ENCODE measurements at regions not wholly inside any gene's neighbourhood (a gene's known extent, or its start where the extent isn't known, plus 50 kb on each side); places are given as distances from the start of the nearest gene placed in this dataset.

DNA sequence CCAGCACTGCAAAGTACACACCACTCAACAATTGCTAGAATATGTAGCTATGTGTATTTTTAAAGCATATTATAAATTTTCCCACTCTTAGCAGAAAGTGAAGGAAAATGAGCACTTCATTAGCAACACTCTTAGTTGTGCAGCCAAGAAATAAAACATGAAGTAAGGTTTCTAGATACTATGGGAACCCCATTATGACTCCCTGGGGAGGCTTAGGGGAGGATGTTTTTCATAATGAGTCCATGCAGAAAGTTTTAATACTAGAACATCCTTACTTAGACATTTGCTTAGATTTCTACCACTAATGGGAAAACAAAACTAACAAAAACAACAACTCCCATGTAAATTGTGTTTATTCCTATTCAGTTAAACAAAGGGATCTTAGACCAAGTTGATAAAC is 148.4 kb upstream of the HDAC9 start:
- no peak for DNase-seq (ENCODE audit: low read depth)
- H3K36me3 ChIP-seq (ENCODE audit: control insufficient read depth, insufficient read depth, low read length, severe bottlenecking), result no peaks in the 10 kb centered on the region

DNA sequence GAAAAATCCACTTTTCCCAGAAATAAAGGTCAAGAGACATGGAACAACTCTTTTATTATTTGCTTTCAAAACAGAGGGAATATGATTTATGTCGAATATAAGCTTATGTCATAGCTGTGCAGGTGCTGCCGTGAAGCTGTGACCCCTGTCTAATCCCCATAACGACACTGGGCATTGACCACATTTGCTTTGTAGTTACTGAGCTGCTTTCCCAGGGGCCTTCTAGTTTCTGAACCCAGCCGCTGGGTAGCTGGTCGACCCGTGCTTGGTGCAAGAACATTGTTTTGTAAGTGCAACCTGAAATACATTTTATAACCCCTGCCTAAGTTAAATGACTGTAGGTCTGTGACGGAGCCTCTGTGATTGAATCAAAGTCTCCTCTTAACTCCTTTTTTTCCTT is 144.9 kb upstream of the HDAC9 start:
- no peaks in the 10 kb centered on the region for H3K9me3 ChIP-seq (ENCODE audit: control insufficient read depth, low read length)
- no peak for DNase-seq (ENCODE audit: low read depth)
- H3K4me1 ChIP-seq (ENCODE audit: control insufficient read depth, insufficient read depth, low read length), result peaks cover 22% of the 10 kb centered on the region
- H3K4me3 ChIP-seq (ENCODE audit: low read length), result no peak overlapping the region
- no peaks in the 10 kb centered on the region for H3K27me3 ChIP-seq (replicated peaks; ENCODE audit: control insufficient read depth, insufficient read depth, low read length)
- H3K36me3 ChIP-seq (ENCODE audit: control insufficient read depth, insufficient read depth, low read length, severe bottlenecking), result no peaks in the 10 kb centered on the region
- no peak overlapping the region for H3K9ac ChIP-seq (ENCODE audit: low read length)

More for the DNA sequence above, 148.4 kb upstream of the HDAC9 start:
- Histone ChIP-seq H3K9me3 (ENCODE audit: control insufficient read depth, low read length) (no peaks in the 10 kb centered on the region), H3K9ac (ENCODE audit: low read length) (no peak overlapping the region), H3K4me1 (ENCODE audit: control insufficient read depth, insufficient read depth, low read length) (peaks cover 22% of the 10 kb centered on the region), H3K27me3 (replicated peaks; ENCODE audit: control insufficient read depth, insufficient read depth, low read length) (no peaks in the 10 kb centered on the region), H3K4me3 (ENCODE audit: low read length) (no peak overlapping the region)

DNA sequence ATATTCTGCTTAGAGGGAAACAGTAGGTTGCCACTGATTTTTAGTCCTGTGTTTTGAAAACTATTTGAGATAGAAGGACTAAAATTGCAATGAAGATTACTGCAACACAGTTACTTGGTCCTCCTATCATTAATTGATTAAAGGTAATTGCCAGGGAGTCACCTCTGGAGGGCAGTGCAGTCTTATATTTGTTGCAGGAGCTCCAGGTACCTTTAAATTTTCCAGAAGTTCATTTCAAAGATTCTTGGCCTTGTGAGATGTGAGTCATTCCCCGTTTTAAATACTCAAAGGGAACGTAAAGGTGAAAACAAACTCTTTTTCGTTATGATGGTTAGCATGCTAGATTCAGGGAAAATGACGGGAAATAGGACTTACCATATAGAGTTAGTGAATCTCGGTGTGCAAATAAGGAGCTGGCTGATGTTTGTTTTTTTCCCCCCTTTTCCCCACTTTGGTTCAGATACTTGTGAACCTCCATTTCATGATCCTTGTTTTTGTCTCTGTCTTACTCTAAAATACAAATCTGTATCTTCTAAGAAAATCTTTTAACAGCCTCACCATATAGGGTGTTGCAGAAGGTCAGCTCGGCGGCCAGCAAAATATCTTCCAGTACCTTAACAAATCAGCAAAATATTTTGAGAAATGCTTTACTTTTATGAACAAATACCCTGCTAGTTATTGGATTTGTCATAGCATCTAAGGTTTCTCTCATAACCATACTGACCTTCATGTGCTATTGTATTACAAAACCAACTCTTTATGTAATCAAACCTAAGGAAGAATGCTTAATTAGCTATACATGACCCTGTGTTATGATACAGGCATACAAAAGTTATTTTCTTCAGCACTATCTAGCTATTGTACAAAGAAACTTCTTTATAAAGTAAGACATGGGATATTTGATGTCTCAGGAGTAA is 143.0 kb upstream of the HDAC9 start:
- DNase-seq (ENCODE audit: low read depth), result peak; percentile 81
- H3K9ac ChIP-seq (ENCODE audit: low read length), result no peak overlapping the region

DNA sequence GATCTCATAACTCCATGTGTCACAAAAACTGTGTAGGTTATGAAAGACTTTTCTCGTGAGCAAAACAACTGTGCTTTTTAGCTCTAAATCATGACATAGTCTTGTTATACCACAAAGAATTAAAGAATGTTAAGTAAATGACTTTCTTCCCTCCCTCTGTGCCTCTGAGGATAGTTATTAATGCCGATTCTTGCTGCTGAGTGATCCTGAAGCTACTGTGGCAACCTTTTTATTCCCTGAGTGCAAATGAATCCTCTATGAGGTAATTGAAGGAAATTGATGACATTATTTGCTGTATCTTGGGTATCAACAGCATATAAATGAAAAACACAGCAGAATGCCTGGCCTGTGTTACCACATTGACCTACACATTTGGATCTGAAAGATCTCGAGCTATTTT is 142.2 kb upstream of the HDAC9 start:
- Histone ChIP-seq H3K4me3 (ENCODE audit: low read length) (no peak overlapping the region), H3K27me3 (replicated peaks; ENCODE audit: control insufficient read depth, insufficient read depth, low read length) (no peaks in the 10 kb centered on the region), H3K9ac (ENCODE audit: low read length) (no peak overlapping the region), H3K9me3 (ENCODE audit: control insufficient read depth, low read length) (no peaks in the 10 kb centered on the region), H3K36me3 (ENCODE audit: control insufficient read depth, insufficient read depth, low read length, severe bottlenecking) (no peaks in the 10 kb centered on the region), H3K4me1 (ENCODE audit: control insufficient read depth, insufficient read depth, low read length) (peaks cover 13% of the 10 kb centered on the region)
- no peak for DNase-seq (ENCODE audit: low read depth)

More for the DNA sequence above, 143.0 kb upstream of the HDAC9 start:
- Histone ChIP-seq H3K27me3 (replicated peaks; ENCODE audit: control insufficient read depth, insufficient read depth, low read length) (no peaks in the 10 kb centered on the region), H3K4me3 (ENCODE audit: low read length) (no peak overlapping the region), H3K36me3 (ENCODE audit: control insufficient read depth, insufficient read depth, low read length, severe bottlenecking) (no peaks in the 10 kb centered on the region), H3K9me3 (ENCODE audit: control insufficient read depth, low read length) (no peaks in the 10 kb centered on the region), H3K4me1 (ENCODE audit: control insufficient read depth, insufficient read depth, low read length) (peaks cover 15% of the 10 kb centered on the region)

DNA sequence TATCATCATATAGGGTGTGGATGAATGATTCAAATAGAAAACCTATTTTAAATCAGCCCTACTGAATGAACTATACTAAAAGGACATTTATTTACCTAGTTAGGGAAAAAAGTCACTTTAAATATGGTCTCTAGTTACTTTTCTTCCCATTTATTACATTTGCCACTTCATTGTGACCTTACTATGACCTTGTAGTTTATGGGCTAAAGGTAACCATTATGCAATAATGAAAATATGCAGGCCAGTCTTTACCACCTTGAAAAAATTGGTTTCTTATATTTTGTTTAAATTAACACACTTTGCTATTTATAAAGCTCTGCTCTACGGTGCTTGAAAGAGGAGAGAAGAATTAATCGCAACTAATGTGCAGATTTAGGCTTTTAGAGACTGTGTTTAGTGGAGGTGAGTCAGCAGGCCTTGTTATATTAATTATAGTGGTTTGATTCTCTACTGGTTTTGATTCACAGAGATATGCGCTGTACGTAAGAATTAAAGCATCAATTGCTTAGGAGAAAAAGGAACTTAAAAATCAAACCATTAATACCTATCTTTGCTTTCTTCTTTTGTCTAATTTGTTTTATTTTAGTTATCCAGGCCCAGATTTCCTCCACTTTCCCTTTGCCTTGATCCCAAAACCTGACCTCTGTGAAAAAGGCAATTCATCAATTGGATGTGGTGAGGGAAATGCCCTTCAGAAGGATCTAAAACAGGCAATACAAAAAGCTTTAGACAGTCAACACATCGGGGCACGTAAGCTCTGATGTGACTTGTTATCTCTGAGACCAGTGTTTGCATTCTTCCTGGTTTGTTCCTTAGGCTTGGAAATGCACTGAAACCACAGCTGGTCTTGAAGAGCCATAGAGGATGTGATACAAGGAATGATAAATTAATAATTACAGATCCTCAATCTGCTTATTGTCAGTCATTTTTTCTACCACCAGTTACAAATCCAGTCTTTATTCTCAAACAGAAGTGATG is 141.2 kb upstream of the HDAC9 start:
- Histone ChIP-seq H3K36me3 (ENCODE audit: control insufficient read depth, insufficient read depth, low read length, severe bottlenecking) (no peaks in the 10 kb centered on the region), H3K9me3 (ENCODE audit: control insufficient read depth, low read length) (no peaks in the 10 kb centered on the region), H3K4me3 (ENCODE audit: low read length) (no peak overlapping the region), H3K27me3 (replicated peaks; ENCODE audit: control insufficient read depth, insufficient read depth, low read length) (no peaks in the 10 kb centered on the region), H3K4me1 (ENCODE audit: control insufficient read depth, insufficient read depth, low read length) (peaks cover 8% of the 10 kb centered on the region), H3K9ac (ENCODE audit: low read length) (no peak overlapping the region)
- DNase-seq (ENCODE audit: low read depth), result no peak

DNA sequence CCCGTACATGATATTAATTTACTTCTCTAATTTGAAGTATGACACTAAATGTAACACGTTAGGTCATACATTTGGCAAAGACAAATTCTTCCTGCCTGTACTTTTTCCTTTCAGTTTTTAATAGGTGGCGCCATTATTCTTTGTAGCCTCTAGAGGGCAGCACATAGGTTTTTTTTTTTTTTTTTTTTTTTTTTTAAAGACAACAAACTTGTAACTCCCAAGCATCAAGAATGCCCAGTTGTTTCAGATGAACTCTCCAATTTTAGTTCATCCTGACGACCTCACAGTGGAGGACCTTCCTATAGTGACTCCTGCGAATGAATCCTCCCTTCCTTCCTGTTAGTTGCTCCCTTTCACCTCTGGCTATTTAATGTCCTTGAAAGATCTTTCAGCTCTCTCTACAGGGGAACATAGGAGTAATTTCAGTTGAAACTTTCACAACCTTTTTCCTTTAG is 139.3 kb upstream of the HDAC9 start:
- Histone ChIP-seq H3K9me3 (ENCODE audit: control insufficient read depth, low read length) (no peaks in the 10 kb centered on the region), H3K36me3 (ENCODE audit: control insufficient read depth, insufficient read depth, low read length, severe bottlenecking) (no peaks in the 10 kb centered on the region), H3K4me1 (ENCODE audit: control insufficient read depth, insufficient read depth, low read length) (peaks cover 4% of the 10 kb centered on the region), H3K9ac (ENCODE audit: low read length) (no peak overlapping the region), H3K4me3 (ENCODE audit: low read length) (no peak overlapping the region), H3K27me3 (replicated peaks; ENCODE audit: control insufficient read depth, insufficient read depth, low read length) (no peaks in the 10 kb centered on the region)
- peak; percentile 67 for DNase-seq (ENCODE audit: low read depth)

DNA sequence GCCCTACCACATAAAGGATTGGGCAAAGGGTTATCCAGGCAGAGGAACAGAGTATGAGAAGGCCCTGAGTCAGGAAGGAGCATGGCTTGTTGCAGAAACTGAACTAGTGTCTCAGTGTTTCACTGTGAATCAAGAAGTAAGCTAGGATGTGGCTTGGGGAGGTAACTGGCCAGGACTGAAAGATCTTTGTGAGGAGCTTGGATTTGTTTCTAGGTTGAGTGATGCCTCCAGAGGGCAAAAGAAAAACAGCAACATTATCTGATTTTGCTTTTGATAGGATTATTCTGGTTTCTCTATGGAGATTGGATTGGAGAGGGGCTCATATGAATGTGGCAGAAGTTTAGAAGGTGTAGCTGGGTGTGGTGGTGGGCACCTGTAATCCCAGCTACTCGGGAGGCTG is 137.9 kb upstream of the HDAC9 start:
- H3K27me3 ChIP-seq (replicated peaks; ENCODE audit: control insufficient read depth, insufficient read depth, low read length), result no peaks in the 10 kb centered on the region
- no peak overlapping the region for H3K9ac ChIP-seq (ENCODE audit: low read length)
- H3K36me3 ChIP-seq (ENCODE audit: control insufficient read depth, insufficient read depth, low read length, severe bottlenecking), result no peaks in the 10 kb centered on the region
- DNase-seq (ENCODE audit: low read depth), result peak; percentile 6
- no peak overlapping the region for H3K4me3 ChIP-seq (ENCODE audit: low read length)
- H3K4me1 ChIP-seq (ENCODE audit: control insufficient read depth, insufficient read depth, low read length), result peaks cover 12% of the 10 kb centered on the region
- H3K9me3 ChIP-seq (ENCODE audit: control insufficient read depth, low read length), result no peaks in the 10 kb centered on the region

DNA sequence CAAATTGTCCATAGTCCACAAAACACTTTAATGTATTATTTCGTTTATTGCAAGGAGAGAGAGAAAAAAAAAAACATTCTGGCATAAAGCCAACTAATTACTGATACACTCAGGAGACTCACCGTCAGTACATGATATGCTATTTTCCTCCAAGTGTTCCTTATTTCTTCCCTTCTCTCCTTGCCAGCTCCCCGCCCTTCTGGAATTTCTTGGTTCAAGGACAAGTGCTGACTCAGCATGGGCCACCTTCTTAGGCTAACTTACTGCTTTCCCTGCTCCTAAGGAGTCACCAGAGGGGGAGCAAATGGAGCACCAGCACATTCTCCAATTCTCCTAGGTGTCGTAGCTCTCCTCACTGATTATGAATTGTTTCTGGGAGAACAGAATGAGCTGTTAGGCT is 133.8 kb upstream of the HDAC9 start:
- Histone ChIP-seq H3K27me3 (replicated peaks; ENCODE audit: control insufficient read depth, insufficient read depth, low read length) (no peaks in the 10 kb centered on the region), H3K9ac (ENCODE audit: low read length) (no peak overlapping the region), H3K9me3 (ENCODE audit: control insufficient read depth, low read length) (no peaks in the 10 kb centered on the region), H3K4me3 (ENCODE audit: low read length) (peak overlapping the region; percentile 4), H3K4me1 (ENCODE audit: control insufficient read depth, insufficient read depth, low read length) (peaks cover 9% of the 10 kb centered on the region), H3K36me3 (ENCODE audit: control insufficient read depth, insufficient read depth, low read length, severe bottlenecking) (no peaks in the 10 kb centered on the region)
- no peak for DNase-seq (ENCODE audit: low read depth)

DNA sequence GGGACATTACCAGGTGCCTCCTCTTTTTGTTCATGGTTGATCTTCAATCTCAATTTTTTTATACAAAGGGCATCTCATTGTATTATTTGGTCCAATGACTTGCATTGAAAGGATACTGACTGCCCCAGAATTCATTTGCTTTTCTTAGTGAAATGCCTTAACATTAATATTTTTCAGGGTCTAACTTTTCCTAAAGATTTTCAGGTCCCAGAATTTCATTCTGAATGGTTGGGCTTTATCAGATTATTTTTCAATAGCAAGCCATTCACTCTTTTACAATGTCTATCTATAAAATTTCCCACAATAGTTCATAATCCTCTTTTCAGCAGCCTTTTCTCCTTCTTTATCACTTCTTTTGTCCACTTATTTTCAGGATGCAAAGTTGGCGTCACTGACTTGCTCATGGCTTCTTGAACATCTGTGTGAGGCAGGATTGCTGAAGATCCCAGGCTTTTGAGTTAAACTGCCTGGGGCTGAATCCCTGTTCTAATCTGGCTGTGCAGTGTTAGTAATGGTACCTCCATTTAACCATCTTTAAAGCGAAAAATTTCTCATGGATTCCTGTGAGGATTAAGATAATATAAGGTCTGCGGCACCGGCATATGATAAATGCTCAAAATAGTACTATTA is 131.7 kb upstream of the HDAC9 start:
- no peak for DNase-seq (ENCODE audit: low read depth)

DNA sequence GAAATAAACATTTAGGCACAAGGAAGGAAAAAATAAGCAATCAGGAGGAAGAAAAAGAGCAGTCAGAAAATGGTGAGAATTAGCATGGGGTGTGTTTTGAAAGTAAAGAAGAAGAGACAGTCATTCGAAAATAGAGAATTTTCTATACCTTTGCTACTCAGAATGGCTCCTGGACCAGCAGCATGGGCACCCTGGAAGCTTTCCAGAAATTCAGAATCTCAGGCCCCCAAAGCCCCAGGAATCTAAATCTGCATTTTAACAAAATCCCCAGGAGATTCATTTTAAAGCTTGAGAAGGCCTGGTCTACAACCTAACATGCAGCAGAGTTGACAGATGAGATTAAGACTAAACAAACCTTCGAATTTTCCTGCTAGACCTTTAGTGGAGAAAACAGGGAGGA is 131.2 kb upstream of the HDAC9 start:
- H3K27me3 ChIP-seq (replicated peaks; ENCODE audit: control insufficient read depth, insufficient read depth, low read length), result no peaks in the 10 kb centered on the region
- no peaks in the 10 kb centered on the region for H3K9me3 ChIP-seq (ENCODE audit: control insufficient read depth, low read length)
- no peak overlapping the region for H3K4me3 ChIP-seq (ENCODE audit: low read length)
- H3K9ac ChIP-seq (ENCODE audit: low read length), result no peak overlapping the region
- H3K36me3 ChIP-seq (ENCODE audit: control insufficient read depth, insufficient read depth, low read length, severe bottlenecking), result no peaks in the 10 kb centered on the region
- no peak for DNase-seq (ENCODE audit: low read depth)
- H3K4me1 ChIP-seq (ENCODE audit: control insufficient read depth, insufficient read depth, low read length), result peaks cover 9% of the 10 kb centered on the region

More for the DNA sequence above, 131.7 kb upstream of the HDAC9 start:
- no peaks in the 10 kb centered on the region for H3K27me3 ChIP-seq (replicated peaks; ENCODE audit: control insufficient read depth, insufficient read depth, low read length)
- no peak overlapping the region for H3K9ac ChIP-seq (ENCODE audit: low read length)
- no peaks in the 10 kb centered on the region for H3K36me3 ChIP-seq (ENCODE audit: control insufficient read depth, insufficient read depth, low read length, severe bottlenecking)
- peaks cover 9% of the 10 kb centered on the region for H3K4me1 ChIP-seq (ENCODE audit: control insufficient read depth, insufficient read depth, low read length)
- H3K4me3 ChIP-seq (ENCODE audit: low read length), result no peak overlapping the region
- no peaks in the 10 kb centered on the region for H3K9me3 ChIP-seq (ENCODE audit: control insufficient read depth, low read length)

DNA sequence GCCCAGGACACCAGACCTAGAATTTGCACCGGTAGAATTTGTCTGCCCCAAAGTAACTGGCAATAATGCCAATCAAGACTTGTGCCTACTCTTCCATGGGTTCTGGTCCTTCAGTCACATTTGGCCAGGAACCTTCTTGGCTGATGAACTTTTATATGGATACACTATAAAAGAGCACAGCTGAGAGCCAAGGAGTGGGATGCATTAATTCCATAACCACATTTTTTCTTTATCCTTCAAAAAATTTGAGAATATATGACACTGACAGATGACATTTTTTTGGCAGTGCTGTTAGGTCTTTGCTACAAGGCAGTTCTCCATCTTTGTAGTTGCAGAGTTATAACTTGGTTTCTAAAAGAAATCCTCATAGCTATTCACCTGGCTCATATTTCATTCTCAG is 129.2 kb upstream of the HDAC9 start:
- Histone ChIP-seq H3K4me3 (ENCODE audit: low read length) (no peak overlapping the region), H3K27me3 (replicated peaks; ENCODE audit: control insufficient read depth, insufficient read depth, low read length) (no peaks in the 10 kb centered on the region), H3K36me3 (ENCODE audit: control insufficient read depth, insufficient read depth, low read length, severe bottlenecking) (no peaks in the 10 kb centered on the region), H3K4me1 (ENCODE audit: control insufficient read depth, insufficient read depth, low read length) (peaks cover 6% of the 10 kb centered on the region), H3K9ac (ENCODE audit: low read length) (no peak overlapping the region), H3K9me3 (ENCODE audit: control insufficient read depth, low read length) (no peaks in the 10 kb centered on the region)
- no peak for DNase-seq (ENCODE audit: low read depth)

Measured in adipocyte (in vitro differentiated cells).